ENCODE measurements at regions not wholly inside any gene's neighbourhood (a gene's known extent, or its start where the extent isn't known, plus 50 kb on each side); places are given as distances from the start of the nearest gene placed in this dataset.
"Not testable (repeated sequence)": the region's sequence is repeated elsewhere in the genome, so short reads cannot be mapped to it uniquely, and the experiment has no call there.

DNA sequence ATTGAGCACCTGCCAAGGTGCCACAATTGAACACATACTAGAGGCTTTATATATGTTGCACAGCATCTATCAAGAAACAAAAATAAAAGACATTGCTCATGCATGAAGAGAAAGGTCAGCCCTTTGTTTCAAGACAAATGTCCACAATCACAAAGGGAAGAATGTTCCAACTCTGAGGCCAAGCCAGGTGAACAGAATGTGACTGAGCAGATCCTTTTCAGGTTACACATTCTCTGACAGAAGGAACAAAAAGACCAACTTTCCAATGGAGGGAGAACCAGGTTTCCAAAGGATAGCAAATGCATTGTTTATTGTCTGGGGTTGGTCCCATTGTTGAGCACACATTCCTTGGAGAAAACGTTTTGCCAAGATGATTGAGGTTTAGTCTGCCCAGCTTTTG lies 50.2 kb upstream of the FAM174B start:
- in situ Hi-C loops (cut with HindIII; ENCODE audit: low sequenced_read_pairs) = no loop called here

DNA sequence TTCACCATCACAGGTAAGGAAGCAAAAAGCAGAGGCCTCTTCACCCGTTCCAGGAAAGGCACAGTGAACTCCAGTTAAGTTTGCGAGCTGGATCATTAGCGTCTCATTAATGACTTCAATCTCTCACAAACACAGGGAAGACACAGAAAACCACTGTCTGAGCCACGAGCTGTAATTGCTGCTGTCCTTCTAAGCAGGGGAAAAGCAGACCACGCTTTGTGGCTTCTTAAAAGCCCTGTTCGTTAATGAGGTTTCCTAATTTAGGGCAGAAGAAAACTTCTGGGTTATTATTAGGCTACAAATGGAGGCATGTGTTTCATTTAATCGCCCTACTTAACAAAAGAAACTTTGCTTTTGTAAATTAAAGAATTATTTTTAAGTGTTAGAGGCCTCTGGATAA lies 50.6 kb upstream of the FAM174B start:
- in situ Hi-C loops (cut with HindIII; ENCODE audit: low sequenced_read_pairs) = no loop called here

DNA sequence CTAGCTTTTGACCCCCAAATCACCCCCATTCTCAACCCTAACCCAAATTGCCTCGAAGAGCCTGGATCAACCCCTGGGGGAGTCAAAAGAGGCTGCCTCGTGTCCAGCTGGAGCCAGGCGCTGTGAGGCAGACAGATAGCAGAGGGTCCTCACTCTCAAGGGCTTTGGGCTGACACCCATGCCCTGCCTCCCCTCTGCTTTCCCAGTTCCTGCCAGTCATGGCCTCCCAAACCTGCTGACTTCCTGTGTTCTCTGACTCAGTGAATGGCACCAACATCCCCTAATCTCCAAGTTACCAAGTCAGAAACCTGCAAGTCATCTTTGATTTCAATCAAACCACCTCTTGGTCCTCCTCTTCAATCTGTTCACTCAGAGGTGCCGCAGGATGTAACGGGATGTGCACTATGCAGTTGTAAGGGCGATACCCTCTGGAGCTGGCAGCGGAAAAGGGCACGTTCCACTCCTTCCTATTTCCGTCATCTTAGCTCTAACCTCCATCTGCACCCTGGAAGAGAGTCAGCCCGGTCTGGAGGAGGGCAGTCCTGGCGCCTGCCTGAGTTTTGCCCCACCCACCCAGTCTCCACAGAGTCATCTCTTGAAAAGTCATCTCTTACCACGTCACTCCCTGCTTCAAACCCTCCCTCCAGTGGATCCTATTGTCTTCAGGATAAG lies 52.4 kb upstream of the FAM174B start:
- in situ Hi-C loops (cut with HindIII; ENCODE audit: low sequenced_read_pairs) = no loop called here

DNA sequence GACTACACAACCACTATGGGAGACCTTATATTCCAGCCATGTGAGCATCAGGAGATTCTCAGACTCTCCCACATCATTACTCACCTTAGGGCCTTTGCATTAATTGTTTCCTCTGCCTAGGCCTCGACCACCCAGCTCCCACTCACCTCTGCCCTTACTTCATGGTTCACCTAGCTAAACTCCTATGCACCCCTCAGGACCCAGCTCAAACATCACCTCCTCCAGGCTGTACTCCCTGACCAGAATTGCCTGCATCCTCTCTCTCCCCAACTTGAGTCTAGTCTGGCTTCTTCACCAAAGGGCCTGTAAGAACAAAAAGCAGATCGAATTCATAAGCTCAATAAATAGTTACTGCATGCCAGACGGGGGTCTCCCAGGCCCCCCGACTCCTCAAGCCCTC lies 53.1 kb upstream of the FAM174B start:
- in situ Hi-C loops (cut with HindIII; ENCODE audit: low sequenced_read_pairs) = no loop called here

DNA sequence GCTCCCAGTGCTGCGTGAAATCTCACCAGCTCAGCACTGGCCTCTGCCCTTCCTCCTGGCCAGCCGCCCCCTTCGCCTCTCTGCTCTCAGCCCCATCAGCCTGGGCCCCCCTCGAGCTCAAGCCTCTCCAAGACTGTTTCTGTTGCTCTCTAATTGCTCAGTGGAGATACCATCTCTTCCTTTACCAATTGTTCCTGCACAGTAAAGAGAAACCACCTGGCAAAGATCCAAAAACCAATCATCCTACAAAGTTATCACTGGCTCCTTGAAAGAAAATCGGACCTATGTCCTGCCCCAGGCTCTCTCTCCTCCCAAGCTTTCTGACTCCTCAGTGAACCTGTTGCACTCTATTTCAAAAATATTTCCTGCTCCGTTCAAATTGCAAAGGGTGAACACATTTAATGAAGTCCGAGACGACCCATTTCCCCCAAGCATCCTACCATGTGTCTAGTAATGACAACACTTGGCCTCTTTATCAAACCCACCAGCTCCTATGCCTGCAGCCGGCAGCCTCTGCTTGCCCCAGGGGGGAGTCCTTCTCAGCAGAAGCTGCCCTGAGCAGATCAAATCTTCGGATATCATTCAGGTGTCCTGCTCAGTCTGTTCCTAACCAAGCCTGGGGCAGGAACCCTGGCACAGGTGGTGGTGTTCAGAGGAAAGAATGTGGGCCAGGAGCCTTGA lies 53.7 kb upstream of the FAM174B start:
- in situ Hi-C loops (cut with HindIII; ENCODE audit: low sequenced_read_pairs) = no loop called here

DNA sequence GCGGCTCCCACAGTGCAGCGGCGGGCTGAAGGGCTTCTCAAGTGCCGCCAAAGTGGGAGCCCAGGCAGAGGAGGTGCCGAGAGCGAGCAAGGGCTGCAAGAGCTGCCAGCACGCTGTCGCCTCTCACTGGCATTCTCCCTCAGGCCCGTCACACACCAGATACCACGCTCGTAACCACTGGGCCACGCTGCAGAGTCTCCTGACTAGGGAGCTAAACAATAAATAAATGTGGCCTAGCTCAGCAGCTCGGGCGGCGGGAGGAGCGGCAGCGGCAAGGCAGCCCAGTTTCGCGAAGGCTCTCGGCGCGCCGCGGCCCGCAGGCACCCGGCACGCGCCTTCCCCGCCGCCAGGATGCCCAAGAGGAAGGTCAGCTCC lies 55.9 kb upstream of the FAM174B start:
- in situ Hi-C loops (cut with HindIII; ENCODE audit: low sequenced_read_pairs) = no loop called here

DNA sequence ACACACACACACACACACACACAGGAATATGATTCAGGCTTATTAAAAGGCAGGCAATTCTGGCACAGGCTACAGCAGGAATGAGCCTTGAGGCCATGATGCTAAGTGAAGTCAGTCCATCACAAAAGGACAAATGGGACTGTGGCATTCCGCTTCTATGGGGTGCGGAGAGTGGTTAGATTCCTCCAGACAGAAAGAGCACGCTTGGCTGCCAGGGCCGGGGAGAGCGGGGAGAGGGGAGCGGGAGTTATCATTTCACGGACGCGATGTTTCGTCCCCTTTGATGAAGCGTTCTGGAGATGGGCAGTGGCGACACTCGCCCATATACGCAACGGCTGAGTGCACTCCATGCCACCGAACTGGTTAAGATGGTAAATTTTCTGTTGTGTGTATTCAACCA lies 58.5 kb upstream of the FAM174B start:
- in situ Hi-C loops (cut with HindIII; ENCODE audit: low sequenced_read_pairs) = no loop called here

DNA sequence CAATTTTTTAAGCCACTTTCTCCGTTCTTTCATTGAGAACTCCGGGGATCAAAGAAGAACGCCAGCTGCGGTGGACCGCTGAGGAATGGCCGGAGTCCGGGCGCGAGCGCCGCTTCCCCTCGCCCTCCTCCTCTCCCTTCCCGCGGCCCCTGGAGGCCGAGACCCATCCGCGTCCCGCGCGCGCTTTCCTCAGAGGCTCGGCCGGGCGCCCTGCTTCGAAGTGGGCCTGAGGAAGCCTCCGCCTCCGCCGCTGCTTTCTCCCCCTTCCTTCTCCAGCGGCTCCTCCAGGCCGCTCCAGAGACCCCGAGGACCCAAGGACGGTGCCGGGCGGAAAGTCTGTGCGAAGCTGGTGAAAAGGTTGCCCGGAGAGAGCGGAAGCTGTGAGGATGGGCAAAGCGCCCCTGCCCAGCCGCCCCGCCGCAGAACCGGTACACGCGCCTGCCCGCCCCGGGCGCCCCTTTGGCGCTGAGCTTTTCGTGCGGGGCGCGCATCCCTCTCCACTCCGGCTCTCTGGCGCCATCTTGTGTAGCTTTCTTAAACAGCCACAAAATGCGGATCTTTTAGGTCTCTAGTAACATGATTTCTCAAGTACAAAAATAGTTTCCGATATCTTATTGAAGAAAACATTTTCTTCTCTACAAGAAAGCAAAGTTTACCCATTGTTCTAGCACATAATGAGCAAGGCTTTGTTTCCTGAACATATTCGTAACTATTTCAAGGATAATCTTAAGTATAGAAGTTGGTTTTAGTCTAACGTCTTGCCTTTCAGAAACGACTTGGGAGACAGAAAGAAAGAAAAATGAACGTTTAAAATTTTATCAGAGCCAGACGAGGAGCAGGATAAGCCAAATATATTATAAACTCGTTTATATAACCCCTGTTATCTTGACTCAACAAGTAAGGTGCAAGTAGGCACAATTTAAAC lies 59.2 kb upstream of the FAM174B start:
- in situ Hi-C loops (cut with HindIII; ENCODE audit: low sequenced_read_pairs) = no loop called here

DNA sequence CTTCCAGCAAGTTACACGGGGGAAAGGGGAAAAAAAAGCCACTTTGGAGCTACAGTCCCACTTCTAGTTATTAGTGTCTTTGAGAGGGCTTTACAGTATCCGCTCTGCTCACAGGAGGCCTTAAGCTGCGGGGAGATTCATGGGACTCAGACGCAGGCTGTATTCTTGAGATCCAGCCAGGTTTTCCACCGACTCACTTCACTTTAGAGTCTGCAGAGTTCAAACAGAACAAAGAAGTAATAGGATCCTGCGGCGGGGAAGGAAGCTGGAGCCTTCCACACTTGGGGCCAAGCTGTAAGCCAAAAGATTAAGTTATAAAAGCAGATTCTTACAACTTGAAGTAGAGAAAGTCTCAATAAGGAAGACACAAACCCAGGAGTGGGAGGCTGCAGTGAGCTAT lies 60.2 kb upstream of the FAM174B start:
- in situ Hi-C loops (cut with HindIII; ENCODE audit: low sequenced_read_pairs) = no loop called here

DNA sequence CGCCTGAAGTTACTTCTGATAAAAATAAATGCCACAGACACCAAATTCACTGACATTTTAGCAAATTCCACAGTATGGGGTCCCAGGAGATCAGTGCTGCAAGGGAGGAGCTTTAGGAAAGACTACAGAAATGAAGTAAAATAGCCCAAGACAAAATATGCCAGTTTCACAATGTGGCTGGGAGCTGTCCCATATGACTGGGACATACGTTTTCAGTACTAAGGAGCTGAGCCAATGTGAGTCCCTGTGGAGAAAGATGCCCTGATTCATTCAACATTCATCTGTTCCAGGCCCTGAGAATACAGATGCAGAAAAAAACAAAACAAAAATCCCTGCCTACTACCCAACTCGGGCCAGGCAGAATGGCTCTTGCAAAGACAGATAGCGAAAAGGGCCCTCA lies 63.4 kb upstream of the FAM174B start:
- in situ Hi-C loops (cut with HindIII; ENCODE audit: low sequenced_read_pairs) = no loop called here

DNA sequence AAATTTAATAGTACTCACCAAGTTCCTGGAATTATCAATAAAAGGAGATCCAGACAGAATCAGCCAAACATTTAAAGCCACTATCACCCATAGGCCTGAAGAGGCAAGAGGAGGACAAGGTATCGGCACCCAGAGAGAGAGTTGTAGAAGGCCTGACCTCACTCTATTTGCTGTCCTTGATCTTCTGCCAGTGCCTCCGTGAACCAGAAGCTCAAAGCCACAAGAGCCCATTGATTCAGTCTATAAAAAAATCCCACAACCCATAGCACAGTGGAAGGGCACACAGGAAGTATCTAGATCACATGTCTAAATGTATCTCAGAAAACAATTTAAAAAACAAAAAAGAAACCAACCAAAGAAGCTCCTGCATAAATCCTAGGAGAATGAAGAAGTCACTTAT lies 68.6 kb upstream of the FAM174B start:
- in situ Hi-C loops (cut with HindIII; ENCODE audit: low sequenced_read_pairs) = no loop called here

DNA sequence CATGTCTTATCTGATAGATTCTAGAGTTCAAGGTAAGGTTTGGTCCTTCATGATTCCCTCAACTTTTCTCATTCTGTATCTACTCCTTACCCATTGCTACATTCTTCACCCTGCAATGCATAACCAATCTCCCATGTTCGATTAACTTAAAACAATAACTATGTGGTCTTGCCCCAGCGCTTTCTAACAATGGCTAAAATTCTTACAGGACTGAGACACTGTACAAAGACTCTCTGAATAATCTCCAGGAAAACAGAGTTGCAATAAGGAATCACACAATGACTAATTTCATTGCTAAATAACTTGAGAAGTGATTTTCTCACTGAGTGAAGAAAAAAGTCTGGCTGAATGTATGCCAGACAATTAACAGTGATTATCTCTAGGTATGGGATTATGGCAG lies 69.6 kb upstream of the FAM174B start:
- in situ Hi-C loops (cut with HindIII; ENCODE audit: low sequenced_read_pairs) = no loop called here

DNA sequence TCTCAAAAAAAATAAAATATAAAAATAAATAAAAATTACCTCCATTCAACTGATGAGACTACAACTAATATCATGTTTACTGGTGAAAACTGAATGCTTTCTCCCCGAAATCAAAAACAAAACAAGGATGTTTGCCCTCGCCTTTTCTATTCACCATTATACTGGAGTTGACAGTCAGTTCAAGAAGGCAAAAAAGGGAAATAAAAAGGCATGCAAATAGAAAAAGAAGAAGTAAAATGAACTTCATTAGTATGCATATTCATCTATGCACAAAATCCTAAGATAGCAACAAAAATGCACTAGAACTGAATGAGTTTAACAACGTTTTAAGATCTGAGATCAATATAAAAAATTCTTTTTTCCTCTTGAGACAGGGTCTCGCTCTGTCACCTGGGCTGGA lies 72.7 kb upstream of the FAM174B start:
- in situ Hi-C loops (cut with HindIII; ENCODE audit: low sequenced_read_pairs) = no loop called here

DNA sequence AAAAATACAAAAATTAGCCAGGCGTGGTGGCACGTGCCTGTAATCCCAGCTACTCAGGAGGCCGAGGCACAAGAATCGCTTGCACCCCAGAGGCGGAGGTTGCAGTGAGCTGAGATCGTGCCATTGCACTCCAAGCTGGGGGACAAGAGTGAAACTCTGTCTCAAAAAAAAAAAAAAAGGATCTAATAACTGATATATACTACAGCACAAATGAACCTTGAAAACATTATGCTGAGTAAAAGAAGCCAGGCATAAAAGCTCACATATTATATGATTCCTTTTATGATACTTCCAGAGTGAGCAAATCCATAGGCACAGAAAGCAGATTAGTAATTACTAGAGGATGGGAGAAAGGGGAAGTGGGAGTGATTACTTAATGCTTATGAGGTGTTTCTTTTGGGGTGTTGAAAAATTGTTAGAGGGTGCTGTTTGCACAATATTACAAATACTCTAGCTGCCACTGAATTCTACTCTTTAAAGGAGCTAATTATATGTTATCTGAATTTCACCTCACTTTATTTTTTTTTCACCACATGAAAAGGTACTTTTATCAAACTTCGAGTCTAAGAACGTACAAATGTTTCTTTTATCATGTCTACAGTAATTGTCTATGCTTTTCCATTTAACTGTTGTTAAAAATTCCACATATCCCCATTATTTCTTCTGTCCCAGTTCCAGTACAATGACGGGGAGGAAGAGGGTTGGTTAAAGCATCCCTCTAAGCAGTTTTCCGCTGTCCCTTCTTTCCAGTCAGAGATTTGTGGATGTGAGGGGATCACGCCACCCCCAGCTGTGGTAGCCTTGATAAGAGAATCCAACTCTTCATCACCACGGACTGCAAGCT lies 77.7 kb upstream of the FAM174B start:
- in situ Hi-C loops (cut with HindIII; ENCODE audit: low sequenced_read_pairs) = no loop called here

DNA sequence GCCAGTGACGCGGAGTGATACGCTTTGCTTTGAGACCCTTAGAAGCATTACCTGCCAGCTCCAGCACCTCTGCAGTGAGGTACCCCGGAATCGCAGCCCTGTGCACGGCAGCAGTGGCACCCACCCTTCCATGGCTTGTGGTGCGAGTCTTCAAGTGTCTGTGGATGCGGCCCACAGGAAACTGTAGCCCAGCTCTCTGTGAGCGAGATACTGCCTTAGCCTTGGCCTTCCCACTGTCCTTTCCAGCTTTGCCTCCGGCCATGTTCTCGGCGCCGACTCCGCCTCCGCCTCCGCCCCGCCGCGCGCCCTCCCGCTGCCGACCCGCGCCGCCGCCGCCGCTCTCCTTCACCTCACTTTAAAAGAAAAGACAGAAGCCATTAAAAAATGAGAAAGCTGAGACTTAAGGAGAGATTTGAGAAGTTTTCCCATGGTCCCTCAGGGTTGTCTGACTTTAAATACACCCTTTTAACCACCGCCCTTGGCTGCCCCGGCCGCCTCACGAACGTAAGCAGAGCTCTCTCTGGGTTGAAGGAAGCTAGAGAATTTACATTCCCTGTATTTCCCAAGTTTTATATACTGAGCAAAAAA lies 78.5 kb upstream of the FAM174B start:
- in situ Hi-C loops (cut with HindIII; ENCODE audit: low sequenced_read_pairs) = no loop called here

DNA sequence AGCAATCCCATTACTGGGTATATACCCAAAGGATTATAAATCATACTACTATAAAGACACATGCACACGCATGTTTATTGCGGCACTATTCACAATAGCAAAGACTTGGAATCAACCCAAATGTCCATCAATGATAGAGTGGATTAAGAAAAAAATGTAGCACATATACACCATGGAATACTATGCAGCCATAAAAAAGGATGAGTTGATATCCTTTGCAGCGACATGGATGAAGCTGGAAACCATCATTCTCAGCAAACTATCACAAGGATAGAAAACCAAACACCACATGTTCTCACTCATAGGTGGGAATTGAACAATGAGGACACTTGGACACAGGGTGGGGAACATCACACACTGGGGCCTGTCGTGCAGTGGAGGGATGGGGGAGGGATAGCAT lies 83.7 kb upstream of the FAM174B start:
- in situ Hi-C loops (cut with HindIII; ENCODE audit: low sequenced_read_pairs) = not testable (repeated sequence)

DNA sequence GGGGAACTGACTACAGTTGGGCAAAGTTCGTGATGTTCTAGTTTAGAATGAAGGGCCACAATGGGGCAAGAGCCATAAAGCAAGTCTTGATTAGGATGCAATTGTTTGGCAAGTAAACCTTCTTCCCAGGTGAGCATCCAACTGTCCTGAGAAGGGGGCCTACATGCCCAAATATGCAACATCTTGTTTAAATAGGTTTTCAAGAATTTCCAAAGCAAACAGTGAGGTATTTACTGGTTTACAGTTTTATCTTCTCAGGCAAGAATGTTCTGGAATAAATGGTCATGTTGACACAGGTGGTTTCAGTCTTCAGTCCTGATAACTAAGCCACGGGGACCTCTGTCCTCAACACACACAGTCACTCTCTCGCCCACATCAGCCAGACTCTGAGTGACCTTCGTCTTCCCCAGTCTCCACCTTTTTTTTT lies 90.3 kb upstream of the FAM174B start:
- in situ Hi-C loops (cut with HindIII; ENCODE audit: low sequenced_read_pairs) = no loop called here

DNA sequence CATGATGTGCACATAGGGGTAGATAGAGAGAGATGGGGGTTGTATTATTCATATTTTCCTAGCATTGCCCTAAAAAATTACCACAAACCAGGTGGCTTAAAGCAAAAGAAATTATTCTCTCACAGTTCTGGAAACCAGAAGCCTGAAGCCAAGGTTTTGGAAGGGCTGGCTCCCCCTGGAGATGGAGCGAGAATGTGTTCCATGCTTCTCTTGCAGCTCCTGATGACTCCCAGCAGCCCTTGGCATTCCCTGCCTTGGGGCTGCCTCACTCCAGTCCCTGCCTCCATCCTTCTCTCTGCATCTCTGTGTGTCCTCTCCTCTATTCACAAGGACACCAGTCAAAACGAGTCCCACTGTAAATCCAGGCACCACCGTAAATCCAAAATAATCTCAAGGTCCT lies 91.5 kb upstream of the FAM174B start:
- in situ Hi-C loops (cut with HindIII; ENCODE audit: low sequenced_read_pairs) = no loop called here

DNA sequence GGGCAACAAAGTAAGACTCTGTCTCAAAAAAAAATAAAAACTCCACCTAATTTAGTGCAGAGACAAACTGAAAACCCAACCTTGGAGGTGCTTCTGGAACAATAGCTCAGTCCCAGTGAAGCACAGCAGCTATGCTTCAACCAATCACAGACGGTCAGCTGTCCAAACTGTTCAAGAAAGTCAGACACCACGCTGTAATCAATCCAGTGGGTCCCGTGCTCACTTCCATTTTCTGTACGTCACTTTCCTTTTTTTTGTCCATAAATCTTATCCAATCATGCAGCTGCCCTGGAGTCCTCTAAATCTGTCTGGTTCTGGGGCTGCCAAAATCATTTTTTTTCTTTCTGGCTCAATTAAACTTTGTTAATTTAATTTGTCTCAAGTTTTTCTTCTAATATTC lies 93.6 kb upstream of the FAM174B start:
- in situ Hi-C loops (cut with HindIII; ENCODE audit: low sequenced_read_pairs) = no loop called here

DNA sequence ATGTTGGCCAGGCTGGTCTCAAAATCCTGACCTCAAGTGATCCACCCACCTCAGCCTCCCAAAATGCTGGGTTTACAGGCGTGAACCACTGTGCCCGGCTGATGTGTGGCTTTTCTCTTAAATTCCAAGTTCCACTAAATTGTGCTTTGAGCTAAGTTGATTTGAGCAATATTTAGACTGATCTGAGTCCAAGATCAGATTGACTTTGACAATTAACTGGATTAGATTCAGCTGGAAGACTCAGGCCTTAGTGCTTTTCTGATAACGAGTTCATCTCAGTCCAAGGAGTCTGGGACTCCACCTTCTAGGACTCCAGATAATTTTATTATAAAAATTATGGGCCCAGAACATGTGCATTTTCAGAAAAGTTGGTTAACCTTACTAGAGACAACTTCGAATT lies 94.4 kb upstream of the FAM174B start:
- in situ Hi-C loops (cut with HindIII; ENCODE audit: low sequenced_read_pairs) = no loop called here

DNA sequence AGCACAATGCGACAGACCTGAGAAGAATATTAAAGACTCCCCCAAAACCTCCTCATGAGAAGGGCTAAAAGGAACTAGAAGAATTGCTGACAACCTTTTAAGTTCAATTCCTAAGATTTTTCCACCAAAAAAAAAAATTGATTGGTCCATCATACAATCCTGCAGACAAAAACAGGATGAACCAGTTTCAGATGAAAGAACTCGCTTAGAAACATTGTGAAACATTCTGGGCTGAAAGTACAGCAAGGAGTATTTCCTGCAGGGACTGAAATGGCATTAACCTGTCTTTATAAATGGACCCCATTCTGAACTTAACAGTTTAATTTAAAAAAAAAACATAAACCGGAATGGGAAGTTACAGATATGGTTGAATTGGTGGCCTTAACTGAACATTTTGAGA lies 96.0 kb upstream of the FAM174B start:
- in situ Hi-C loops (cut with HindIII; ENCODE audit: low sequenced_read_pairs) = no loop called here

All from endothelial cell of hepatic sinusoid (primary cell).